Fibroblast of gingiva (primary cell): ENCODE measurements at regions not wholly inside any gene's neighbourhood (a gene's known extent, or its start where the extent isn't known, plus 50 kb on each side); places are given as distances from the start of the nearest gene placed in this dataset.
"Not testable (repeated sequence)": the region's sequence is repeated elsewhere in the genome, so short reads cannot be mapped to it uniquely, and the experiment has no call there.

ENCODE experiments used
- DNase-seq: peaks from one replicate; pipeline ENCODE4 v3.0.0-alpha.2; 2011; ENCODE audit warnings: low read depth

GRCh38 chr2:163951312-163951711, 215.5 kb upstream of the FIGN start:
- no peak for DNase-seq

GRCh38 chr2:163949693-163950092, 213.9 kb upstream of the FIGN start:
- DNase-seq: no peak

GRCh38 chr2:163944347-163944737, 208.5 kb upstream of the FIGN start:
- no peak for DNase-seq

GRCh38 chr2:163943403-163944346, 207.9 kb upstream of the FIGN start:
- DNase-seq: no peak

- no peak for DNase-seq
Measured at GRCh38 chr2:163934131-163934530, 198.3 kb upstream of the FIGN start.

- no peak for DNase-seq
Measured at GRCh38 chr2:163919717-163920116, 183.9 kb upstream of the FIGN start.

GRCh38 chr2:163914486-163914885, 178.7 kb upstream of the FIGN start:
- not testable (repeated sequence) for DNase-seq

- DNase-seq: not testable (repeated sequence)
Measured at GRCh38 chr2:163913532-163913944, 177.7 kb upstream of the FIGN start.

- no peak for DNase-seq
Measured at GRCh38 chr2:163909411-163910080, 173.7 kb upstream of the FIGN start.

GRCh38 chr2:163906410-163906809, 170.6 kb upstream of the FIGN start:
- no peak for DNase-seq

GRCh38 chr2:163897799-163898198, 162.0 kb upstream of the FIGN start:
- DNase-seq: no peak

GRCh38 chr2:163893444-163893843, 157.6 kb upstream of the FIGN start:
- DNase-seq: not testable (repeated sequence)

GRCh38 chr2:163888591-163888990, 152.8 kb upstream of the FIGN start:
- no peak for DNase-seq

GRCh38 chr2:163887182-163887581, 151.4 kb upstream of the FIGN start:
- no peak for DNase-seq

- peak; percentile 6 for DNase-seq
Measured at GRCh38 chr2:163884416-163884815, 148.6 kb upstream of the FIGN start.

GRCh38 chr2:163878718-163879117, 142.9 kb upstream of the FIGN start:
- DNase-seq: no peak

GRCh38 chr2:163877316-163877715, 141.5 kb upstream of the FIGN start:
- peak; percentile 65 for DNase-seq

GRCh38 chr2:163863073-163863472, 127.3 kb upstream of the FIGN start:
- no peak for DNase-seq

GRCh38 chr2:163859951-163860350, 124.1 kb upstream of the FIGN start:
- DNase-seq: peak; percentile 4

GRCh38 chr2:163856941-163857340, 121.1 kb upstream of the FIGN start:
- no peak for DNase-seq

- DNase-seq: no peak
Measured at GRCh38 chr2:163852616-163853015, 116.8 kb upstream of the FIGN start.

- no peak for DNase-seq
Measured at GRCh38 chr2:163849756-163850435, 114.1 kb upstream of the FIGN start.

GRCh38 chr2:163838890-163839289, 103.1 kb upstream of the FIGN start:
- DNase-seq: no peak
